HUES48 (cell line): ENCODE measurements at regions not wholly inside any gene's neighbourhood (a gene's known extent, or its start where the extent isn't known, plus 50 kb on each side); places are given as distances from the start of the nearest gene placed in this dataset.
"Not testable (repeated sequence)": the region's sequence is repeated elsewhere in the genome, so short reads cannot be mapped to it uniquely, and the experiment has no call there.

Source experiments
- H3K27ac ChIP-seq: one replicate; pipeline ENCODE4 v1.7.0; 2013; ENCODE audit warnings: low read depth, low read length, inconsistent platforms
- H3K27me3 ChIP-seq: 2 replicates; pipeline ENCODE4 v1.6.1; 2013; ENCODE audit warnings: mild to moderate bottlenecking, low read length; ENCODE audit not compliant: control insufficient read depth, insufficient read depth
- H3K36me3 ChIP-seq: 2 replicates; pipeline ENCODE4 v1.6.1; 2013; ENCODE audit warnings: low read length; ENCODE audit not compliant: control insufficient read depth, insufficient read depth
- H3K4me1 ChIP-seq: 2 replicates; pipeline ENCODE4 v1.6.1; 2013; ENCODE audit warnings: mild to moderate bottlenecking, low read length; ENCODE audit not compliant: control insufficient read depth, insufficient read depth
- H3K4me3 ChIP-seq: 2 replicates; pipeline ENCODE4 v1.5.1; 2013; ENCODE audit warnings: mild to moderate bottlenecking, low read depth, low read length
- H3K9ac ChIP-seq: 2 replicates; pipeline ENCODE4 v1.6.1; 2013; ENCODE audit warnings: mild to moderate bottlenecking, low read depth, low read length, moderate library complexity
- H3K9me3 ChIP-seq: 2 replicates; pipeline ENCODE4 v1.6.1; 2013; ENCODE audit warnings: low read length; ENCODE audit not compliant: control insufficient read depth, insufficient read depth

GRCh38 chr4:25502115-25502514 lies 125.1 kb downstream of the ANAPC4 start:
- no peak overlapping the region for H3K4me3 ChIP-seq

GRCh38 chr4:25503779-25504178 lies 126.7 kb downstream of the ANAPC4 start:
- no peaks in the 10 kb centered on the region for H3K36me3 ChIP-seq
- no peak overlapping the region for H3K9ac ChIP-seq
- no peak overlapping the region for H3K27ac ChIP-seq
- H3K27me3 ChIP-seq: no peaks in the 10 kb centered on the region
- H3K4me3 ChIP-seq: no peak overlapping the region
- H3K9me3 ChIP-seq: no peaks in the 10 kb centered on the region
- H3K4me1 ChIP-seq: no peaks in the 10 kb centered on the region

More at GRCh38 chr4:25502115-25502514, 125.1 kb downstream of the ANAPC4 start:
- no peak overlapping the region for H3K9ac ChIP-seq
- no peaks in the 10 kb centered on the region for H3K4me1 ChIP-seq
- no peaks in the 10 kb centered on the region for H3K36me3 ChIP-seq
- H3K27ac ChIP-seq: no peak overlapping the region
- H3K27me3 ChIP-seq: no peaks in the 10 kb centered on the region
- no peaks in the 10 kb centered on the region for H3K9me3 ChIP-seq

GRCh38 chr4:25504932-25505636 lies 128.0 kb downstream of the ANAPC4 start:
- H3K27me3 ChIP-seq: no peaks in the 10 kb centered on the region

GRCh38 chr4:25505637-25505991 lies 128.6 kb downstream of the ANAPC4 start:
- Histone ChIP-seq H3K4me3 (no peak overlapping the region), H3K4me1 (no peaks in the 10 kb centered on the region), H3K9ac (no peak overlapping the region), H3K36me3 (no peaks in the 10 kb centered on the region), H3K27ac (no peak overlapping the region), H3K27me3 (no peaks in the 10 kb centered on the region), H3K9me3 (no peaks in the 10 kb centered on the region)

More at GRCh38 chr4:25504932-25505636, 128.0 kb downstream of the ANAPC4 start:
- H3K9ac ChIP-seq: no peak overlapping the region
- H3K27ac ChIP-seq: no peak overlapping the region
- H3K36me3 ChIP-seq: no peaks in the 10 kb centered on the region
- no peak overlapping the region for H3K4me3 ChIP-seq
- no peaks in the 10 kb centered on the region for H3K4me1 ChIP-seq
- no peaks in the 10 kb centered on the region for H3K9me3 ChIP-seq

- Histone ChIP-seq H3K9ac (no peak overlapping the region), H3K9me3 (no peaks in the 10 kb centered on the region)
These were observed 129.0 kb downstream of the ANAPC4 start for GRCh38 chr4:25506032-25506571.

GRCh38 chr4:25509646-25510045 lies 132.6 kb downstream of the ANAPC4 start:
- H3K4me3 ChIP-seq: no peak overlapping the region
- H3K4me1 ChIP-seq: no peaks in the 10 kb centered on the region
- H3K36me3 ChIP-seq: no peaks in the 10 kb centered on the region

More at GRCh38 chr4:25506032-25506571, 129.0 kb downstream of the ANAPC4 start:
- Histone ChIP-seq H3K4me3 (no peak overlapping the region), H3K36me3 (no peaks in the 10 kb centered on the region), H3K27ac (no peak overlapping the region), H3K4me1 (no peaks in the 10 kb centered on the region), H3K27me3 (no peaks in the 10 kb centered on the region)

GRCh38 chr4:25511823-25512222 lies 134.8 kb downstream of the ANAPC4 start:
- H3K36me3 ChIP-seq, H3K9me3 ChIP-seq, H3K4me1 ChIP-seq, H3K27ac ChIP-seq, H3K27me3 ChIP-seq, H3K4me3 ChIP-seq, H3K9ac ChIP-seq: not testable (repeated sequence)

More at GRCh38 chr4:25509646-25510045, 132.6 kb downstream of the ANAPC4 start:
- Histone ChIP-seq H3K9me3 (no peaks in the 10 kb centered on the region), H3K9ac (no peak overlapping the region), H3K27ac (no peak overlapping the region), H3K27me3 (no peaks in the 10 kb centered on the region)

GRCh38 chr4:25513814-25514213 lies 136.8 kb downstream of the ANAPC4 start:
- H3K9ac ChIP-seq: no peak overlapping the region
- H3K27ac ChIP-seq: no peak overlapping the region
- no peaks in the 10 kb centered on the region for H3K4me1 ChIP-seq
- H3K4me3 ChIP-seq: no peak overlapping the region
- H3K27me3 ChIP-seq: no peaks in the 10 kb centered on the region
- H3K9me3 ChIP-seq: no peaks in the 10 kb centered on the region
- no peaks in the 10 kb centered on the region for H3K36me3 ChIP-seq

GRCh38 chr4:25523405-25523804 lies 132.2 kb upstream of the SLC34A2 start:
- H3K36me3 ChIP-seq: no peaks in the 10 kb centered on the region
- H3K27me3 ChIP-seq: peaks cover 22% of the 10 kb centered on the region
- H3K9ac ChIP-seq: no peak overlapping the region
- peaks cover 12% of the 10 kb centered on the region for H3K4me1 ChIP-seq
- H3K27ac ChIP-seq: no peak overlapping the region
- no peak overlapping the region for H3K4me3 ChIP-seq
- no peaks in the 10 kb centered on the region for H3K9me3 ChIP-seq

- H3K9ac ChIP-seq: no peak overlapping the region
- peak overlapping the region; percentile 65 for H3K27ac ChIP-seq
These were observed 131.0 kb upstream of the SLC34A2 start for GRCh38 chr4:25524663-25525062.

GRCh38 chr4:25525896-25526295 lies 129.8 kb upstream of the SLC34A2 start:
- Histone ChIP-seq H3K4me1 (peaks cover 12% of the 10 kb centered on the region), H3K36me3 (no peaks in the 10 kb centered on the region), H3K9me3 (no peaks in the 10 kb centered on the region), H3K4me3 (no peak overlapping the region), H3K27me3 (peaks cover 22% of the 10 kb centered on the region), H3K27ac (no peak overlapping the region), H3K9ac (no peak overlapping the region)

More at GRCh38 chr4:25524663-25525062, 131.0 kb upstream of the SLC34A2 start:
- Histone ChIP-seq H3K9me3 (no peaks in the 10 kb centered on the region), H3K4me3 (no peak overlapping the region), H3K27me3 (peaks cover 22% of the 10 kb centered on the region), H3K36me3 (no peaks in the 10 kb centered on the region), H3K4me1 (peaks cover 12% of the 10 kb centered on the region)
